Breast epithelium (tissue), 4 donors: ENCODE measurements at regions not wholly inside any gene's neighbourhood (a gene's known extent, or its start where the extent isn't known, plus 50 kb on each side); places are given as distances from the start of the nearest gene placed in this dataset.

ENCODE experiments used
- DNase-seq, 2 donors: peaks; one replicate each; pipeline ENCODE4 v3.0.0-alpha.2; 2019; ENCODE audit warnings: low spot score in 2 of 2
- H3K27ac ChIP-seq, 2 donors: fragments of 200-600 bp; sonication (generic) in 1 of 2; one replicate each; pipeline ENCODE4 v1.5.1; 2016 to 2019; ENCODE audit warnings: mild to moderate bottlenecking in 1 of 2
- H3K27me3 ChIP-seq, 2 donors: fragments of 200-600 bp; sonication (generic) in 1 of 2; one replicate each; pipeline versions ENCODE4 v1.5.1 to v1.6.0; 2017 to 2019; ENCODE audit warnings: control low read depth in 1 of 2, mild to moderate bottlenecking in 1 of 2
- H3K36me3 ChIP-seq: fragments of 200-600 bp; one replicate; pipeline ENCODE4 v1.5.1; 2019
- H3K4me1 ChIP-seq, 2 donors: fragments of 200-600 bp; sonication (generic); one replicate each; pipeline ENCODE4 v1.5.1; 2016 to 2019; ENCODE audit warnings: control low read depth in 1 of 2
- H3K4me3 ChIP-seq, 3 donors: fragments of 200-600 bp; sonication (generic); 1 replicate in 2 of 3; 2 replicates in 1 of 3; pipeline ENCODE4 v1.5.1; 2016 to 2019; ENCODE audit warnings: mild to moderate bottlenecking in 3 of 3, moderate library complexity in 2 of 3
- H3K9me3 ChIP-seq, 2 donors: fragments of 200-600 bp; sonication (generic) in 1 of 2; one replicate each; pipeline ENCODE4 v1.5.1; 2016 to 2019; ENCODE audit warnings: control low read depth in 1 of 2
- POLR2A ChIP-seq: fragments of 450-650 bp; IDR thresholded peaks from one replicate; pipeline ENCODE4 v1.6.1; 2016; ENCODE audit warnings: antibody characterized with exemption, mild to moderate bottlenecking, moderate library complexity
- POLR2AphosphoS5 ChIP-seq, 3 donors: sonication (generic); formaldehyde crosslinking; IDR thresholded peaks; one replicate each; pipeline ENCODE4 v1.6.1; 2017; ENCODE audit warnings: antibody characterized with exemption in 3 of 3
- intact Hi-C: fragments of 100-400 bp; cut with DNase I; formaldehyde crosslinking; loops from one replicate; pipeline ENCODE4 v1.15.1; 2023; ENCODE audit warnings: low total_unique reads
- TF ChIP-seq, protein P1 (sequence below), 3 donors: fragments of 450-650 bp; IDR thresholded peaks; one replicate each; pipeline ENCODE4 v1.5.1; 2016 to 2017; ENCODE audit warnings: antibody characterized with exemption in 3 of 3, mild to moderate bottlenecking in 3 of 3, moderate library complexity in 3 of 3

DNA sequence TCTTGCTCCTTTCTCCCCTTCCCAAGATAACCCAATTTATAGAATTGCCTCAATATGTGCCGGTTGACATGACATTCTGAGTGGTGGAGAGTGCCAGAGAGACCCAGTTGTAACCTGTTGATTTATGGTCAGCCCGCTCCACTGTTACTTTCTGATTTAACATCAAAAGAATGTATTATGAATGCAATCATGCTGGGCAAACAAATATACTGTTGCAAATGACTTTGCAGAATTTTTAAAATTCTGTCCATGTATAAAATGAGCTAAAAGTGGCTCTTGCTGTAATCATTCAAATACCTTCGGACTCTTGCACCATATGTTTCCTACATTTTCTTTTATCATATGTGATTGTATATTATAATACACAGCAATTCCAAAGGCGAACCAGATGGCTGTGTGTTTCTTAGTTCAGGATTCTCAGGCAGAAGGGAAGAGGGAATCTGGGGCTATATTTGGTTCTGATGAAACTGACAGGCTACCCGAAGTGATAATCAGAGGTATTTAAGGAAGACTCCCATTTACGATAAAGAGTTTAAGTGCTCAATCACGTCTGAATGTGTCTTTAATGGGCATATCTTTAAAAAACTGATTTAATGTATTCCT is 131.7 kb downstream of the CLCN4 start:
- H3K27me3 ChIP-seq: peaks cover 0 to 37% of the 10 kb centered on the region in 2 donors
- peaks cover 6 to 13% of the 10 kb centered on the region in 2 donors for H3K9me3 ChIP-seq
- no peak for DNase-seq
- no peaks in the 10 kb centered on the region for H3K36me3 ChIP-seq
- H3K27ac ChIP-seq: no peak overlapping the region
- H3K4me1 ChIP-seq: no peaks in the 10 kb centered on the region
- no peak overlapping the region for H3K4me3 ChIP-seq
- no peak for TF ChIP-seq POLR2AphosphoS5 (IDR thresholded peaks at IDR 0.05)
- no peak for TF ChIP-seq POLR2A
- TF ChIP-seq, protein P1, sequence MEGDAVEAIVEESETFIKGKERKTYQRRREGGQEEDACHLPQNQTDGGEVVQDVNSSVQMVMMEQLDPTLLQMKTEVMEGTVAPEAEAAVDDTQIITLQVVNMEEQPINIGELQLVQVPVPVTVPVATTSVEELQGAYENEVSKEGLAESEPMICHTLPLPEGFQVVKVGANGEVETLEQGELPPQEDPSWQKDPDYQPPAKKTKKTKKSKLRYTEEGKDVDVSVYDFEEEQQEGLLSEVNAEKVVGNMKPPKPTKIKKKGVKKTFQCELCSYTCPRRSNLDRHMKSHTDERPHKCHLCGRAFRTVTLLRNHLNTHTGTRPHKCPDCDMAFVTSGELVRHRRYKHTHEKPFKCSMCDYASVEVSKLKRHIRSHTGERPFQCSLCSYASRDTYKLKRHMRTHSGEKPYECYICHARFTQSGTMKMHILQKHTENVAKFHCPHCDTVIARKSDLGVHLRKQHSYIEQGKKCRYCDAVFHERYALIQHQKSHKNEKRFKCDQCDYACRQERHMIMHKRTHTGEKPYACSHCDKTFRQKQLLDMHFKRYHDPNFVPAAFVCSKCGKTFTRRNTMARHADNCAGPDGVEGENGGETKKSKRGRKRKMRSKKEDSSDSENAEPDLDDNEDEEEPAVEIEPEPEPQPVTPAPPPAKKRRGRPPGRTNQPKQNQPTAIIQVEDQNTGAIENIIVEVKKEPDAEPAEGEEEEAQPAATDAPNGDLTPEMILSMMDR (IDR thresholded peaks at IDR 0.05): no peak
- intact Hi-C loops: no loop called here

DNA sequence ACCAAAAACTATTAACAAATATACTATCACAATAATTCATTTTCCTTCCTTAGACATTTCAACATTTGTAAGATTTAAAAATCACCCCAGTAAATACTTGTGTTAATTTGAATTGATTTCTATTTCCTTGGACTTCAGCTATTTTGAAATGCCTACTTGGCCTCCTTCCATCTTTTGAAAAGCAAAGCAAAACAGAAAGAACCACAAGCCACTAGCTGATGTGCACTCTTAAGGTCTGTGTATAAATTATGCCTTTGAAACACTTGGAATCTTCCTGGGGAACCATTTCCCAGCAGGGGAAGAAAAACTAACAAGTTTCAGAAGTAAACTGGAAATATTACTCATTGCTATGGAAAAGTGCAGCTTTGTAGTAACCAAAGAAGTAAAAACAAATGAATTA is 139.8 kb downstream of the CLCN4 start:
- DNase-seq: no peak
- H3K27me3 ChIP-seq: peaks cover 0 to 17% of the 10 kb centered on the region in 2 donors
- H3K4me1 ChIP-seq: no peaks in the 10 kb centered on the region
- H3K9me3 ChIP-seq: peaks cover 5 to 15% of the 10 kb centered on the region in 2 donors
- intact Hi-C loops: no loop called here
- H3K27ac ChIP-seq: no peak overlapping the region
- TF ChIP-seq, protein P1 (IDR thresholded peaks at IDR 0.05): no peak
- no peak for TF ChIP-seq POLR2A
- no peak for TF ChIP-seq POLR2AphosphoS5 (IDR thresholded peaks at IDR 0.05)
- H3K4me3 ChIP-seq: no peak overlapping the region
- no peaks in the 10 kb centered on the region for H3K36me3 ChIP-seq

DNA sequence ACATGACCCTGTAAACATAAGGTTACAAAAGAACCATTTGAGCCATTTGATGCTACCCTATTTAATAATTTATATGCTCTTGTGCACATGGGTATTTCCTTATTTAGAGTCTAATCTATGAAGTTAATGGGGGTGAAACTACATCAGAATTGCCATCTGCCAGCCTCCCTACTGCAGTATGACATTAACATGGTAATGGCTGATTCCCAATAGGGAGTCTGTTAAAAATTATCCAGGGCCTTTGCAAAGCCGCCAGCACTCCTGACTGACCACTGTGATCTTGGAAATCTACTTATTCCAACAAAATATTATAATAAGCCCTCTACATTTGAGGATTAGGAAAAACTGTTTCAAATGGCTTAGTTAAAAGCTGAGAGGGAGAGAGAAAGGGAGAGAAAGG is 153.7 kb downstream of the CLCN4 start:
- Histone ChIP-seq H3K27ac (no peak overlapping the region), H3K4me1 (no peaks in the 10 kb centered on the region), H3K4me3 (no peak overlapping the region), H3K27me3 (peaks cover 0 to 10% of the 10 kb centered on the region in 2 donors), H3K9me3 (no peaks in the 10 kb centered on the region), H3K36me3 (no peaks in the 10 kb centered on the region)
- intact Hi-C loops: no loop called here
- DNase-seq: no peak
- TF ChIP-seq POLR2AphosphoS5 (IDR thresholded peaks at IDR 0.05): no peak
- TF ChIP-seq, protein P1 (IDR thresholded peaks at IDR 0.05): no peak

DNA sequence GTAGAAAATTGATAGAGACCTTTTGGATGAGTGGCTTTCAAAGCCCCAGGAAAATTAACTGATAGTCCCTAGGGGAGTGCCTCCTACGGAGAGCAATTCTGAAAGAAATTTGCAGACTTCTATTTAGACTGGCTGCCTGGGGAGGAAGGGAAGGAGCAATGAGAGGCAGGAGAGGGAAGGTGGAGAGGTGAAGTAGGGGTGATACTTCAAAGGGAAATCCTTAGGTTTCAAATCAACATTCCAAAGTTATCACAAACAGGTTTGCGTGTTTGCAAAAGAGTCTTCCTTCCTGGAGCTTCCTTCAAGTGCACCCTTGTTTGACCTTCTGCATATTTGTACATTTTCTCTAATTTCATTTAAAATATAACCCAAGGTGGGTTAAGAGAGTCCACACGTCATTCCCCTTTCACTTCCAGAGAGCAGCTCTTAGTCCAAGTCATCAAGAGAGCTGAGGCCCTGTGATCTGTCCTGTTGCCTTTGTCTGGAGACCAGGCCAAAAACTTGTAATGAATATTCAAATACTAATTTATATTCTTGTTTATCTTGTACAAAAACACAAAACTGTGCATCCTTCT is 157.8 kb downstream of the CLCN4 start:
- intact Hi-C loops: no loop called here
- no peak for TF ChIP-seq POLR2A
- TF ChIP-seq, protein P1 (IDR thresholded peaks at IDR 0.05): no peak
- no peak for TF ChIP-seq POLR2AphosphoS5 (IDR thresholded peaks at IDR 0.05)
- H3K36me3 ChIP-seq: no peaks in the 10 kb centered on the region

DNA sequence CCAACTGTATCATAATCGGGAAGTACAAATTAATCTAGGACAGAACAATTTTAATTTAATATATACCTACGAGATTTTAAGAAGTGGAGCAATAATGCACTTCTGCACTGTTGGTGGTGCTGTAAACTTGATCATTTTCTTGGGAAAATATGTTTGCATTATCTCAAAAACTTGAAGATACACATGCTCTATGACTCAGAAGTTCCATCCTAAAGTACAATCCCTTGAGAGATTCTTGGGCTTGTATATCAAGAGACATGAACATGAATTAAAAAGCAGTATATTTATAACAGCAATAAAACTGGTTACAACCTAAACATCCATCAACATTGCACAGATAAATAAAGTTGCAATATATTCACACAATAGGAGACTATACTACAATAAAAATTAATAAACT is 168.8 kb downstream of the CLCN4 start:
- Histone ChIP-seq H3K27ac (no peak overlapping the region), H3K9me3 (no peaks in the 10 kb centered on the region), H3K27me3 (peaks cover 0 to 20% of the 10 kb centered on the region in 2 donors), H3K4me1 (no peaks in the 10 kb centered on the region), H3K4me3 (no peak overlapping the region), H3K36me3 (no peaks in the 10 kb centered on the region)
- intact Hi-C loops: no loop called here
- DNase-seq: no peak
- no peak for TF ChIP-seq POLR2AphosphoS5 (IDR thresholded peaks at IDR 0.05)
- TF ChIP-seq POLR2A: no peak
- TF ChIP-seq, protein P1 (IDR thresholded peaks at IDR 0.05): no peak

More for the DNA sequence above, 157.8 kb downstream of the CLCN4 start:
- H3K9me3 ChIP-seq: no peaks in the 10 kb centered on the region
- DNase-seq: no peak
- H3K4me1 ChIP-seq: no peaks in the 10 kb centered on the region
- no peak overlapping the region for H3K27ac ChIP-seq
- H3K27me3 ChIP-seq: peaks cover 0 to 10% of the 10 kb centered on the region in 2 donors
- no peak overlapping the region for H3K4me3 ChIP-seq
